PFSK-1 (cell line): ENCODE measurements at regions not wholly inside any gene's neighbourhood (a gene's known extent, or its start where the extent isn't known, plus 50 kb on each side); places are given as distances from the start of the nearest gene placed in this dataset.

Experiments used
- FOXP2 ChIP-seq: optimal IDR thresholded peaks from 2 replicates; pipeline ENCODE3; 2011; ENCODE audit warnings: borderline replicate concordance, control low read depth, inconsistent platforms; ENCODE audit not compliant: insufficient read depth; ENCODE audit errors: extremely low read length, extremely low read depth
- POLR2AphosphoS5 ChIP-seq: IDR thresholded peaks from 2 replicates; pipeline ENCODE4 v1.6.1; 2012; ENCODE audit warnings: low read depth, mild to moderate bottlenecking, control low read depth, low read length, moderate library complexity
- SIN3A ChIP-seq: IDR thresholded peaks from 2 replicates; pipeline ENCODE4 v1.6.1; 2012; ENCODE audit warnings: mild to moderate bottlenecking, low read length, moderate library complexity, borderline replicate concordance; ENCODE audit not compliant: insufficient read depth
- TAF1 ChIP-seq: IDR thresholded peaks from 2 replicates; pipeline ENCODE4 v1.6.1; 2012; ENCODE audit warnings: low read length, control low read depth, borderline replicate concordance; ENCODE audit not compliant: insufficient read depth
- TF ChIP-seq, protein P1 (sequence below), 2 experiments: IDR thresholded peaks; 2 replicates each; pipeline versions ENCODE4 v1.6.1 to v1.8.0; 2011 to 2012; ENCODE audit warnings: low read depth in 2 of 2, low read length in 2 of 2, control low read depth in 1 of 2, inconsistent platforms in 1 of 2, mild to moderate bottlenecking in 1 of 2, moderate library complexity in 1 of 2; ENCODE audit not compliant: insufficient read depth in 1 of 2

DNA sequence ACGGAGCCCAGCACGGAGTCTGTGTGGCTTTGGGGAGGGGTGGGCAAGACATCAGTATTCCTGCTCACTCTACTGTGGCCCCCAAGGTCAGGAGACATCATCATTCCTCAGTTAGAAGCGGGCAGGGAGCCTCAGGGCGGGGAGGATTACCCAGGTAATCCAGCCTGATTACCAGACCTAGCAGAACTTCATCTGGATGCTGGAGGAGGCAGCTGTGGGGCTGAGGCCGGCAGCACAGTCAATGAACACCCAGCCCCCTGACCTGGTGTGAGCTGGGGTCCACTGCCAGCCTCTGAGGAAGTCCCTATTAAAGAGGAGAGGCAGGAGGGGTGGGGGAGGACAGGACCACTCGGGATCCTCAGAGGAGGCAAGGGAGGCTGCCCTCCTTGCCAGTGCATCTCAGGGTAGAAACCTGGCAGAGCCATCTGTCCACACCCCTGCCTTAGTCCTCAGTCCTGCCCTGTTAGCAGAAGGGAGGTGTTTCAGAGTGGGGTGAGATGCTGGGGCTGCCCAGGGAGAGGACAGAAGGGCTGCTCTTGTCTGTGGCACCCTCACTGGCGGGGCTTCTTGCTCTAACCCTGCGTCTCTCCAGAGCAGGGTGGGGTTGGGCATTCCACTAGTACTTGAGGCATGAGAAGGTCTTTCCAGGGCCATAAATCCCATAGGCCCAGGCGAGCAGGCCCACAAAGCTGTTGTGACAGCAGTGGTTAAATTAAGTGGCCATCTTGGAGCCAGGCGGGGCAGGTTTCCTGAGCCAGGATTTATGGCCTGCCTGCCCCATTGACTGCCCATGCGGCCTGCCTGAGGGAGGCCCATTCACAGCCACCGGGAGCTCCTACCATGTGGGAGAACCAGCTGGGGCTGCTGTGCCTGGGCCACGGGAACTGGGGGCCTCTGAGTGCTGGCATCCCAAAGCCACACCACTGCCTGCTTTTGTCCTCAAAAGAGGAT lies 82.1 kb downstream of the LINGO1 start:
- TF ChIP-seq FOXP2 (no peak), TAF1 (no peak), POLR2AphosphoS5 (no peak), SIN3A (no peak)
- TF ChIP-seq, protein P1, sequence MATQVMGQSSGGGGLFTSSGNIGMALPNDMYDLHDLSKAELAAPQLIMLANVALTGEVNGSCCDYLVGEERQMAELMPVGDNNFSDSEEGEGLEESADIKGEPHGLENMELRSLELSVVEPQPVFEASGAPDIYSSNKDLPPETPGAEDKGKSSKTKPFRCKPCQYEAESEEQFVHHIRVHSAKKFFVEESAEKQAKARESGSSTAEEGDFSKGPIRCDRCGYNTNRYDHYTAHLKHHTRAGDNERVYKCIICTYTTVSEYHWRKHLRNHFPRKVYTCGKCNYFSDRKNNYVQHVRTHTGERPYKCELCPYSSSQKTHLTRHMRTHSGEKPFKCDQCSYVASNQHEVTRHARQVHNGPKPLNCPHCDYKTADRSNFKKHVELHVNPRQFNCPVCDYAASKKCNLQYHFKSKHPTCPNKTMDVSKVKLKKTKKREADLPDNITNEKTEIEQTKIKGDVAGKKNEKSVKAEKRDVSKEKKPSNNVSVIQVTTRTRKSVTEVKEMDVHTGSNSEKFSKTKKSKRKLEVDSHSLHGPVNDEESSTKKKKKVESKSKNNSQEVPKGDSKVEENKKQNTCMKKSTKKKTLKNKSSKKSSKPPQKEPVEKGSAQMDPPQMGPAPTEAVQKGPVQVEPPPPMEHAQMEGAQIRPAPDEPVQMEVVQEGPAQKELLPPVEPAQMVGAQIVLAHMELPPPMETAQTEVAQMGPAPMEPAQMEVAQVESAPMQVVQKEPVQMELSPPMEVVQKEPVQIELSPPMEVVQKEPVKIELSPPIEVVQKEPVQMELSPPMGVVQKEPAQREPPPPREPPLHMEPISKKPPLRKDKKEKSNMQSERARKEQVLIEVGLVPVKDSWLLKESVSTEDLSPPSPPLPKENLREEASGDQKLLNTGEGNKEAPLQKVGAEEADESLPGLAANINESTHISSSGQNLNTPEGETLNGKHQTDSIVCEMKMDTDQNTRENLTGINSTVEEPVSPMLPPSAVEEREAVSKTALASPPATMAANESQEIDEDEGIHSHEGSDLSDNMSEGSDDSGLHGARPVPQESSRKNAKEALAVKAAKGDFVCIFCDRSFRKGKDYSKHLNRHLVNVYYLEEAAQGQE (IDR thresholded peaks at IDR 0.05; ENCODE audit: insufficient read depth in 1 of 2, low read depth in 2 of 2, low read length in 2 of 2) = no peak

DNA sequence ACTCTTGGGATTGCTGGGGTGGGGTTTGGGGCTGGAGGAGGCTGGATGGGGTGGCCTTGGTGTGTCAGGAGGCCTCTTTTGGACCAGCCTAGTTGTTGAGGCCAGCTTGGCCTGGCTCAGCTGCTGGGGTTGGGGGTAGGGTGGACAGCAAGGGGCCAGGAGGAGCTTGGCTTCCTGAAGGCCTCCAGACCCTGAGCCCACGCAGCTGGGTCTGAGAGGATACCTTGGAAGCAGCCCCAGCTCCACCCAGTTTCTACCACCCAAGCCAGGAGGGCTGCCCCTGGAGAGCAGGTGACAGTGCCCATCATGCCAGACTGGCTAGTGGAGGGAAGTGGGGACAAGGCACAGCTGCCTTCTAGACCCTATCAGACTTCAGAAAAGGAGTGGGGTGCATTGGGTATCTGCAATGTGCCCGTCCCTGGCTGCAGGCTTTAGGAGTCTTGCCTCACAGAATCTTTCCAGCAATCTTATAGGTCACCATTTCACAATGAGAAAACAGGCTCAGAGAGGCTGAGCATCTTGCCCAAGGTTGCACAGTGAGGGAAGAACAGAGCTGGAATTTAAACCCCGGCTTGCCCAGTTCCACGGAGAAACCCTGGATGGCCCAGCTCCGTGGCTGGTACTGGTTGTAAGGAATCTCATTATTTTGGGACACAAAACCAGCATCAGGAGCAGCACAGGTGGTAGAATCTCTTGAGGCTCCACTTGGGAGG lies 83.0 kb downstream of the LINGO1 start:
- TF ChIP-seq TAF1 (no peak), FOXP2 (no peak), POLR2AphosphoS5 (no peak), SIN3A (no peak)
- TF ChIP-seq, protein P1 (IDR thresholded peaks at IDR 0.05; ENCODE audit: insufficient read depth in 1 of 2, low read depth in 2 of 2, low read length in 2 of 2) = no peak

DNA sequence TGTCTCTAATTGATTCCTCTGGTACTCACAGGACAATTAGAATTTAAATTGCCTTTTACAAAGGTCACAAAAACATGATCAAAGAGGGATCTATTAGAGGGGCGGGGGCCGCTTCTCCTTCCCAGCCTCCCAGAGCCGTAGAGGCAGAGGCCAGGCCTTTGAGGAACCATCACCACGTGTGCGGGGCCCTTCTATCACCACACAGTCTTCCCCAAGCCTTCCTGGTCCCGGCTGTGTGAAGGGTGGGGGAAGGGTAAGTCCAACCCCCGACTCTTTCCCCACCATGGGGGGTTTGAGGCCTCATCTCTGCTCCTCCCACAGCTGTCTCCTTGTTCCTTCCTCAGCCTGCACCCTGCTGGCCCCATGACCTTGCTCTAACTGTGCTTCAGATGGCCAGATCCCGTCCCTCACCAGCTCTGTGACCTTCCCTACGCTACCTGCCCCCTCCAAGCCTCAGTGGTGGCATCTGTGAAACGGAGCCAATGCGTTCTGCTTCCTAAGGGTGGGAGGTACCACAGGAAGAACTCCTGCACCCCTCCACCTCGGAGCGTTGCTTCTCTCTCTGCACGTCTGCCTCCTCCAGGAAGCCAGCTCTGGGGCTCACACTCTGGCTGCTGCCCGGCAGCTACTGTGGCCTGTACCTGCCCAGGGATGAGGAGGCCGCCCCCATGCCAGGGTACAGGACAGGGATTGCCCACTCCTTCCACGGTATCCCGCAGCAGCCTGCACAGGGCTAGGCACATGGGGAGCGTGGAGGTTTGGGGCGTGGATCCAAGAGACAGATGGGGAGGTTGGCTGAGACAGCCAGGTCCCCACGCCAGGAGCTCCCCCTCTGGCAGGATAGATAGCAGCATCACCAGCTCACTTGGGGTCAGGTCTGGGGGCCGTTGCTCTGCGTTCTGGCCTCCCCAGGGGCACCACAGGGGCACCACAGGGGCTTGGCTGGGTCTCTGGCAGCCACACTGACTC lies 83.8 kb downstream of the LINGO1 start:
- TF ChIP-seq SIN3A (no peak), FOXP2 (no peak), POLR2AphosphoS5 (no peak), TAF1 (no peak)
- TF ChIP-seq, protein P1 (IDR thresholded peaks at IDR 0.05; ENCODE audit: insufficient read depth in 1 of 2, low read depth in 2 of 2, low read length in 2 of 2) = no peak

DNA sequence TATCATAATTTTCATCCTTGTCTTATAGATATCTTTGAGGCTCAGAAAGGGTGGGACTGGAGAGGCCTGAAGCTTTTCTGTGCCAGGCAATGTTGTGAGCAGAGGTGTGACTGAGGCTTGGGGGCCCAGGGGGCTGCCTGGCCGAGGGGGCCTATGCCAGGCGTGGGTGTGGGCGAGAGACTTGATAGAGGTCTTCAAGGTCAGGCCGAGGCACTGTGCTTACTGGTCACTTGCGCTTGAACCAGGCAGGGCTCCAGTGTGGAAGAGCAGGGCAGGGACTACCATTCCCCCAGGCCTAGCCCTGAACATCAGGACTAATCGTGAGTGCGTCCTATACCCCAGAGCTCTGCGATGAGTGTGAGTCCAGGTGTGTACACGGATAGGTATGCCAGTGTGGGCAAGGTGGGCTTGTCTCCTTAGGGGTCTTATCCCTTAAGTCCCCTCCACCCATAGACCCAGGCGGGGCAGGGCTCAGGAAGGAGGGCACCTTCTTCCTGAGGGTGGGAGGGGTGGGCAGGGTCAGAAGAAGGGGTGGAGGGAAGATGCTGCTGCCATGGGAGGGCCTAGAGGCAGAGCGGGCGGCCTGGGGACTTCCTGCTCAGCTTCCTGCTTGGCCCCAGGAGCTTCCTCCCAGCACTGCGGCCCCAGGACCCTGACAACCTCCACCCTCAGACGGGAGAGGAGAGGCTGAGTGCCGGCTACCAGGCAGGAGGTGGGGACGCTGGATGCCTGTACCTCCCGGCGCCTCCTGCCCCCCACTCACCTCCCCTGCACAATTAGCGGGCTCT lies 84.7 kb downstream of the LINGO1 start:
- no peak for TF ChIP-seq TAF1
- no peak for TF ChIP-seq FOXP2
- no peak for TF ChIP-seq SIN3A
- TF ChIP-seq POLR2AphosphoS5 = no peak
- TF ChIP-seq, protein P1 (IDR thresholded peaks at IDR 0.05; ENCODE audit: insufficient read depth in 1 of 2, low read depth in 2 of 2, low read length in 2 of 2) = no peak
